OCI-LY1 (cell line): ENCODE measurements at regions not wholly inside any gene's neighbourhood (a gene's known extent, or its start where the extent isn't known, plus 50 kb on each side); places are given as distances from the start of the nearest gene placed in this dataset.

Experiments
- H2AFZ ChIP-seq: fragments of 200-600 bp; sonication (generic), shearing (Covaris generic); 2 replicates; pipeline ENCODE4 v1.6.0; 2014; ENCODE audit warnings: antibody characterized with exemption, mild to moderate bottlenecking, low read length
- H3F3A ChIP-seq: fragments of 200-600 bp; sonication (generic), shearing (Covaris generic); 2 replicates; pipeline ENCODE4 v1.6.0; 2014; ENCODE audit warnings: mild to moderate bottlenecking, antibody characterized with exemption, low read length, moderate library complexity; ENCODE audit not compliant: insufficient read depth
- H3K27ac ChIP-seq: fragments of 200-600 bp; sonication (generic); 2 replicates; pipeline ENCODE4 v1.5.1; 2014; ENCODE audit warnings: low read length, mixed run types, mild to moderate bottlenecking, low read depth; ENCODE audit not compliant: poor library complexity, severe bottlenecking
- H3K27me3 ChIP-seq: fragments of 200-600 bp; sonication (generic); 2 replicates; pipeline ENCODE4 v1.6.0; 2014; ENCODE audit warnings: antibody characterized with exemption, mild to moderate bottlenecking, low read length, moderate library complexity; ENCODE audit not compliant: insufficient read depth
- H3K36me3 ChIP-seq: fragments of 200-600 bp; sonication (generic); 2 replicates; pipeline ENCODE4 v1.6.1; 2014; ENCODE audit warnings: mild to moderate bottlenecking, antibody characterized with exemption, low read length, moderate library complexity, mixed read lengths; ENCODE audit not compliant: insufficient read depth
- H3K4me1 ChIP-seq: fragments of 200-600 bp; sonication (generic); 2 replicates; pipeline ENCODE4 v1.5.1; 2014; ENCODE audit warnings: mild to moderate bottlenecking, low read length, moderate library complexity; ENCODE audit not compliant: insufficient read depth, severe bottlenecking
- H3K4me2 ChIP-seq: fragments of 200-600 bp; sonication (generic), shearing (Covaris generic); 2 replicates; pipeline ENCODE4 v1.6.1; 2014; ENCODE audit warnings: low read length
- H3K4me3 ChIP-seq: fragments of 200-600 bp; sonication (generic); 2 replicates; pipeline ENCODE4 v1.5.1; 2014; ENCODE audit warnings: low read length, low read depth, mild to moderate bottlenecking, mixed read lengths; ENCODE audit not compliant: poor library complexity, severe bottlenecking
- H3K79me2 ChIP-seq: fragments of 200-600 bp; shearing (Covaris generic); 2 replicates; pipeline ENCODE4 v1.6.1; 2016; ENCODE audit warnings: mixed run types, low read length, mixed read lengths; ENCODE audit not compliant: insufficient read depth
- H3K9ac ChIP-seq: fragments of 200-600 bp; sonication (generic), shearing (Covaris generic); 2 replicates; pipeline ENCODE4 v1.6.1; 2014; ENCODE audit warnings: mild to moderate bottlenecking, low read length, mixed read lengths
- H3K9me2 ChIP-seq: fragments of 200-600 bp; sonication (generic), shearing (Covaris generic); 2 replicates; pipeline ENCODE4 v1.6.1; 2014; ENCODE audit warnings: low read depth, mild to moderate bottlenecking, low read length, mixed read lengths
- H3K9me3 ChIP-seq: fragments of 200-600 bp; shearing (Covaris generic); 2 replicates; pipeline ENCODE4 v1.6.1; 2014; ENCODE audit warnings: low read length, mixed read lengths
- H4K20me1 ChIP-seq: fragments of 200-600 bp; sonication (generic), shearing (Covaris generic); 2 replicates; pipeline ENCODE4 v1.6.0; 2016; ENCODE audit warnings: mild to moderate bottlenecking, low read length; ENCODE audit not compliant: insufficient read depth
- CTCF ChIP-seq: fragments of 200-600 bp; sonication (generic), shearing (Covaris generic); IDR thresholded peaks from 2 replicates; pipeline ENCODE4 v1.5.1; 2017; ENCODE audit warnings: mild to moderate bottlenecking, antibody characterized with exemption, low read length, moderate library complexity, mixed read lengths
- EZH2 ChIP-seq: fragments of 200-600 bp; sonication (generic), shearing (Covaris generic); IDR thresholded peaks from 2 replicates; pipeline ENCODE4 v1.8.0; 2017; ENCODE audit warnings: borderline replicate concordance, mixed run types, mild to moderate bottlenecking, antibody characterized with exemption, low read length, moderate library complexity, mixed read lengths

GRCh38 chr11:27907530-27907929, 200.4 kb downstream of the KIF18A start:
- TF ChIP-seq CTCF (no peak), EZH2 (no peak)

GRCh38 chr11:27907091-27907490, 200.9 kb downstream of the KIF18A start:
- Histone ChIP-seq H3K79me2 (no peaks in the 10 kb centered on the region), H3F3A (no peaks in the 10 kb centered on the region), H4K20me1 (no peaks in the 10 kb centered on the region), H3K27ac (no peak overlapping the region), H3K9me2 (no peaks in the 10 kb centered on the region), H3K4me1 (no peaks in the 10 kb centered on the region), H3K9ac (no peak overlapping the region), H2AFZ (no peak overlapping the region), H3K27me3 (no peaks in the 10 kb centered on the region), H3K36me3 (no peaks in the 10 kb centered on the region), H3K4me3 (no peak overlapping the region), H3K9me3 (no peaks in the 10 kb centered on the region), H3K4me2 (no peak overlapping the region)
- TF ChIP-seq EZH2, result no peak
- no peak for TF ChIP-seq CTCF

More at GRCh38 chr11:27907530-27907929, 200.4 kb downstream of the KIF18A start:
- no peak overlapping the region for H3K27ac ChIP-seq
- no peaks in the 10 kb centered on the region for H3K79me2 ChIP-seq
- H3K9me2 ChIP-seq, result no peaks in the 10 kb centered on the region
- H3K27me3 ChIP-seq, result no peaks in the 10 kb centered on the region
- no peaks in the 10 kb centered on the region for H3F3A ChIP-seq
- H3K9me3 ChIP-seq, result no peaks in the 10 kb centered on the region
- H3K4me3 ChIP-seq, result no peak overlapping the region
- no peaks in the 10 kb centered on the region for H3K4me1 ChIP-seq
- no peak overlapping the region for H3K4me2 ChIP-seq
- no peak overlapping the region for H3K9ac ChIP-seq
- no peaks in the 10 kb centered on the region for H4K20me1 ChIP-seq
- H3K36me3 ChIP-seq, result no peaks in the 10 kb centered on the region
- H2AFZ ChIP-seq, result no peak overlapping the region

- Histone ChIP-seq H3K4me2 (no peak overlapping the region), H3F3A (no peaks in the 10 kb centered on the region), H4K20me1 (no peaks in the 10 kb centered on the region), H3K9me3 (no peaks in the 10 kb centered on the region), H3K9me2 (no peaks in the 10 kb centered on the region), H3K27me3 (no peaks in the 10 kb centered on the region), H2AFZ (no peak overlapping the region), H3K36me3 (no peaks in the 10 kb centered on the region), H3K27ac (no peak overlapping the region), H3K4me3 (no peak overlapping the region), H3K9ac (no peak overlapping the region), H3K79me2 (no peaks in the 10 kb centered on the region), H3K4me1 (no peaks in the 10 kb centered on the region)
- TF ChIP-seq CTCF (no peak), EZH2 (no peak)
These were observed 203.4 kb downstream of the KIF18A start for GRCh38 chr11:27904358-27905055.
